Eye (tissue), 1 donor: ENCODE measurements at regions not wholly inside any gene's neighbourhood (a gene's known extent, or its start where the extent isn't known, plus 50 kb on each side); places are given as distances from the start of the nearest gene placed in this dataset.
"Not testable (repeated sequence)": the region's sequence is repeated elsewhere in the genome, so short reads cannot be mapped to it uniquely, and the experiment has no call there.

Source experiments
- DNase-seq: peaks from one replicate; pipeline ENCODE4 v3.0.0-alpha.2; 2015

GRCh38 chr18:39299152-39299551, 1733.6 kb upstream of the CELF4 start:
- peak; percentile 6 for DNase-seq

GRCh38 chr18:39297225-39297624, 1731.6 kb upstream of the CELF4 start:
- DNase-seq = no peak

GRCh38 chr18:39296293-39296888, 1730.8 kb upstream of the CELF4 start:
- DNase-seq = no peak

GRCh38 chr18:39276764-39277163, 1711.2 kb upstream of the CELF4 start:
- DNase-seq = no peak

GRCh38 chr18:39274535-39274934, 1708.9 kb upstream of the CELF4 start:
- no peak for DNase-seq

- DNase-seq = no peak
These were observed 1706.6 kb upstream of the CELF4 start for GRCh38 chr18:39272230-39272629.

GRCh38 chr18:39271654-39272053, 1706.1 kb upstream of the CELF4 start:
- no peak for DNase-seq

GRCh38 chr18:39260565-39260964, 1695.0 kb upstream of the CELF4 start:
- DNase-seq = no peak

GRCh38 chr18:39259736-39260135, 1694.1 kb upstream of the CELF4 start:
- no peak for DNase-seq

- no peak for DNase-seq
These were observed 1678.6 kb upstream of the CELF4 start for GRCh38 chr18:39244242-39244641.

- DNase-seq = no peak
These were observed 1675.9 kb upstream of the CELF4 start for GRCh38 chr18:39241534-39241933.

- DNase-seq = no peak
These were observed 1673.5 kb upstream of the CELF4 start for GRCh38 chr18:39238981-39239660.

- no peak for DNase-seq
These were observed 1669.6 kb upstream of the CELF4 start for GRCh38 chr18:39235118-39235719.

- no peak for DNase-seq
These were observed 1667.3 kb upstream of the CELF4 start for GRCh38 chr18:39232937-39233336.

GRCh38 chr18:39232490-39232889, 1666.9 kb upstream of the CELF4 start:
- no peak for DNase-seq

- DNase-seq = no peak
These were observed 1664.6 kb upstream of the CELF4 start for GRCh38 chr18:39230086-39230803.

GRCh38 chr18:39227769-39228168, 1662.2 kb upstream of the CELF4 start:
- DNase-seq = not testable (repeated sequence)

GRCh38 chr18:39225373-39225772, 1659.8 kb upstream of the CELF4 start:
- no peak for DNase-seq

- DNase-seq = no peak
These were observed 1657.7 kb upstream of the CELF4 start for GRCh38 chr18:39223283-39223682.

GRCh38 chr18:39215920-39216319, 1650.3 kb upstream of the CELF4 start:
- no peak for DNase-seq

GRCh38 chr18:39211461-39211860, 1645.9 kb upstream of the CELF4 start:
- no peak for DNase-seq

GRCh38 chr18:39209173-39209572, 1643.6 kb upstream of the CELF4 start:
- DNase-seq = no peak

GRCh38 chr18:39208729-39209128, 1643.1 kb upstream of the CELF4 start:
- no peak for DNase-seq

GRCh38 chr18:39208190-39208589, 1642.6 kb upstream of the CELF4 start:
- DNase-seq = no peak
